ENCODE measurements at regions not wholly inside any gene's neighbourhood (a gene's known extent, or its start where the extent isn't known, plus 50 kb on each side); places are given as distances from the start of the nearest gene placed in this dataset.
"Not testable (repeated sequence)": the region's sequence is repeated elsewhere in the genome, so short reads cannot be mapped to it uniquely, and the experiment has no call there.

DNA sequence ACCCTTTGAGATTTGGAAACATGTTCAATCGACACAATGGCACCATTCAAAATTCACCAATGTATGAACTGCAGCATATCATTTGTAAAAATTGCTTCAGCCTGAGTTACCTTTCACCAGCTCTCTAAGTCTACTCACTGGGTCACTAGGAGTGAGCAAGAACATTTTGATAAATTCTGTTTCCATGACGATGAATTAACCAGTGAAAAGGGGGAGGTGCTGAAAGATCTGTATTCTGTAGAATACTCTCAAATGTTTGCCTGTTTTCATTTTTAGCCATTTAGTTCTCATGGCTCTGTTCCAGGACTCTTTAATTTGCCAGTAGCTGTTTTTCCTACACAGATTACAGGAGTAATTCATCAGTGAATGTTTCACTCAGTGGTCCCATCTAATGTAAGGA lies 883.4 kb downstream of the DIAPH3 start:
- H3K4me3 ChIP-seq = no peak overlapping the region
- no peak for TF ChIP-seq CTCF (IDR thresholded peaks at IDR 0.05)
- H3K27me3 ChIP-seq = no peaks in the 10 kb centered on the region
- no peak overlapping the region for H3K27ac ChIP-seq
- intact Hi-C loops (cut with DNase I) = no loop called here
- DNase-seq (no peak), ATAC-seq (no peak)
- H3K4me1 ChIP-seq = no peaks in the 10 kb centered on the region
- no peaks in the 10 kb centered on the region for H3K36me3 ChIP-seq
- no peaks in the 10 kb centered on the region for H3K9me3 ChIP-seq

- no peak for ATAC-seq
Observed at GRCh38 chr13:59281453-59281852, 882.3 kb downstream of the DIAPH3 start.

DNA sequence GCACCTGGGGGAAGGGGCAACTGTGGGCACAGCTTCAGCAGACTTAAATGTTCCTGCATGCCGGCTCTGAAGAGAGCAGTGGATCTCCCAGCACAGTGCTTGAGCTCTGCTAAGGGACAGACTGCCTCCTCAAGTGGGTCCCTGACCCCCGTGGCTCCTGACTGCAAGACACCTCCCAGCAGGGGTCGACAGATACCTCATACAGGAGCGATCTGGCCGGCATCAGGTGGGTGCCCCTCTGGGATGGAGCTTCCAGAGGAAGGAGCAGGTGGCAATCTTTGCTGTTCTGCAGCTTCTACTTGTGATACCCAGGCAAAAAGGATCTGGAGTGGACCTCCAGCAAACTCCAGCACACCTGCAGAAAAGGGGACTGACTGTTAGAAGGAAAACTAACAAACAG lies 871.5 kb downstream of the DIAPH3 start:
- H3K36me3 ChIP-seq; H3K4me3 ChIP-seq; H3K27ac ChIP-seq; H3K27me3 ChIP-seq; H3K9me3 ChIP-seq; intact Hi-C loops (cut with DNase I); H3K4me1 ChIP-seq; DNase-seq; ATAC-seq: not testable (repeated sequence)

More at GRCh38 chr13:59281453-59281852, 882.3 kb downstream of the DIAPH3 start:
- no peak for DNase-seq
- Histone ChIP-seq H3K4me1 (no peaks in the 10 kb centered on the region), H3K27me3 (no peaks in the 10 kb centered on the region), H3K4me3 (no peak overlapping the region), H3K27ac (no peak overlapping the region), H3K9me3 (no peaks in the 10 kb centered on the region), H3K36me3 (no peaks in the 10 kb centered on the region)
- no peak for TF ChIP-seq CTCF (IDR thresholded peaks at IDR 0.05)
- intact Hi-C loops (cut with DNase I) = no loop called here

DNA sequence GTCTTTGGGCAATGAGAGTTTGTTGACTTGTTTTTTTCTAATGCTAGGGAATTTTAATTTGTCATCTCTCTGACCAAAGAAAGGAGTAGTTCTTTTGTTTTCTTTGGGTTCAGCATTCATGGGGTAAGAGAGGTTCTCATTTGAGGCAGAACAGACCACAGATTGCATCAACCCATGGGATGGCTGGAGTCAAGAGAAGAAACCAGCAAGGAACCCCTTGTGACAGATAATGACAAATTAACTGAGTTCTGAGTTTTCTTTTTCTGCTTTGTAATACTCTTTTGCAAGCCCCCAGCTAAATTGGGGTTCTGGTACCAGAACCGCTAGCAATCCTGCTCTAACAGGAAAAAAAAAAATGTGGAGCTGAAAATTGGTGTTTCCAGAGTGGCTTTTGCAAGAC lies 864.1 kb downstream of the DIAPH3 start:
- H3K27me3 ChIP-seq = no peaks in the 10 kb centered on the region
- ATAC-seq (no peak), DNase-seq (no peak)
- H3K27ac ChIP-seq = no peak overlapping the region
- no peaks in the 10 kb centered on the region for H3K36me3 ChIP-seq
- TF ChIP-seq CTCF (IDR thresholded peaks at IDR 0.05) = no peak
- intact Hi-C loops (cut with DNase I) = no loop called here
- H3K4me3 ChIP-seq = no peak overlapping the region
- H3K4me1 ChIP-seq = no peaks in the 10 kb centered on the region
- H3K9me3 ChIP-seq = no peaks in the 10 kb centered on the region

- no peaks in the 10 kb centered on the region for H3K36me3 ChIP-seq
- no peak overlapping the region for H3K4me3 ChIP-seq
- DNase-seq (no peak), ATAC-seq (no peak)
- H3K9me3 ChIP-seq = no peaks in the 10 kb centered on the region
- no peak for TF ChIP-seq CTCF (IDR thresholded peaks at IDR 0.05)
- H3K4me1 ChIP-seq = no peaks in the 10 kb centered on the region
- intact Hi-C loops (cut with DNase I) = no loop called here
- H3K27me3 ChIP-seq = no peaks in the 10 kb centered on the region
- no peak overlapping the region for H3K27ac ChIP-seq
Observed at GRCh38 chr13:59300355-59301173, 863.2 kb downstream of the DIAPH3 start.

DNA sequence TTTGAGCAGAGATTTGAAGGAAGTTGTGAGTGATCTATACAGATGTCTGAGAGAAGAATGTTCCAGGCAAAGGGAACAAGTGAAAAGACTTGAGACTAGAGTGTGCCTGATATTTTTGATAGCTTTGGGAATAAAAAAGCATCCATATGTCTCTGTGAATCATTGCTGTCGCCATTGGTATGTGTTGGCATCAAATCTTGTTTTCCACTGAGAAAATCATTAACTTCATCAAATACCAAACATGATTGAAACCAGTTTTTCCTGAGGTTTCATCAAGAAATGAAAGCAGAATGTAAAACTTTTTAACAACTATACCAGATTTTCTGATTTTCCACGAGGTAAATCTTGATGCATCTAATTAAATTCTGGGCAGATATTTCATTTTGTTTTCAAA lies 862.6 kb downstream of the DIAPH3 start:
- H3K4me1 ChIP-seq = no peaks in the 10 kb centered on the region
- TF ChIP-seq CTCF (IDR thresholded peaks at IDR 0.05) = no peak
- no peaks in the 10 kb centered on the region for H3K36me3 ChIP-seq
- intact Hi-C loops (cut with DNase I) = no loop called here
- H3K27me3 ChIP-seq = no peaks in the 10 kb centered on the region
- H3K9me3 ChIP-seq = no peaks in the 10 kb centered on the region
- no peak overlapping the region for H3K4me3 ChIP-seq
- no peak for ATAC-seq
- DNase-seq = no peak
- H3K27ac ChIP-seq = no peak overlapping the region

Measured in upper lobe of right lung (tissue), 1 donor.